Epithelial cell of esophagus (primary cell): ENCODE measurements at regions not wholly inside any gene's neighbourhood (a gene's known extent, or its start where the extent isn't known, plus 50 kb on each side); places are given as distances from the start of the nearest gene placed in this dataset.
"Not testable (repeated sequence)": the region's sequence is repeated elsewhere in the genome, so short reads cannot be mapped to it uniquely, and the experiment has no call there.

ENCODE experiments used
- DNase-seq: peaks from one replicate; pipeline ENCODE4 v3.0.0; 2010; ENCODE audit warnings: low read depth
- H3K4me3 ChIP-seq: 2 replicates; pipeline ENCODE4 v1.5.1; 2011; ENCODE audit warnings: mild to moderate bottlenecking, low read length, control low read depth
- CTCF ChIP-seq: IDR thresholded peaks from 2 replicates; pipeline ENCODE4 v1.5.1; 2011; ENCODE audit warnings: low read depth, mild to moderate bottlenecking, low read length, control low read depth, inconsistent platforms; ENCODE audit not compliant: insufficient read depth; ENCODE audit errors: missing control alignments

GRCh38 chr18:78492064-78492812 is 487.4 kb upstream of the SALL3 start:
- DNase-seq = no peak

GRCh38 chr18:78492813-78493371 is 486.7 kb upstream of the SALL3 start:
- no peak for DNase-seq
- no peak for TF ChIP-seq CTCF

More at GRCh38 chr18:78492064-78492812, 487.4 kb upstream of the SALL3 start:
- no peak for TF ChIP-seq CTCF
- no peak overlapping the region for H3K4me3 ChIP-seq

GRCh38 chr18:78493490-78493889 is 486.1 kb upstream of the SALL3 start:
- not testable (repeated sequence) for DNase-seq, H3K4me3 ChIP-seq

More at GRCh38 chr18:78492813-78493371, 486.7 kb upstream of the SALL3 start:
- no peak overlapping the region for H3K4me3 ChIP-seq

GRCh38 chr18:78494204-78495085 is 485.2 kb upstream of the SALL3 start:
- no peak for DNase-seq
- H3K4me3 ChIP-seq = no peak overlapping the region
- no peak for TF ChIP-seq CTCF

GRCh38 chr18:78495550-78495949 is 484.1 kb upstream of the SALL3 start:
- no peak overlapping the region for H3K4me3 ChIP-seq
- TF ChIP-seq CTCF = no peak
- no peak for DNase-seq

GRCh38 chr18:78496079-78496478 is 483.5 kb upstream of the SALL3 start:
- no peak overlapping the region for H3K4me3 ChIP-seq
- no peak for DNase-seq
- TF ChIP-seq CTCF = no peak

- DNase-seq = no peak
- no peak overlapping the region for H3K4me3 ChIP-seq
- TF ChIP-seq CTCF = no peak
Observed at GRCh38 chr18:78497641-78498040, 482.0 kb upstream of the SALL3 start.
